Endothelial cell of umbilical vein (primary cell): ENCODE measurements at regions not wholly inside any gene's neighbourhood (a gene's known extent, or its start where the extent isn't known, plus 50 kb on each side); places are given as distances from the start of the nearest gene placed in this dataset.
"Not testable (repeated sequence)": the region's sequence is repeated elsewhere in the genome, so short reads cannot be mapped to it uniquely, and the experiment has no call there.

Source experiments
- BruUV-seq: library from RNA; stranded (reverse); fragments of 400-500 nt; replicated peaks from 2 replicates; lab custom pipeline; 2021; lab: Mats Ljungman, UMichigan
- CTCF ChIA-PET: fragments of 300-600, 350-600 bp; sonication (Branson Sonifier 250); formaldehyde crosslinking; loops from one replicate; lab custom pipeline; 2021; ENCODE audit warnings: antibody characterized with exemption, inconsistent platforms; lab: Charles Lee
- POLR2A ChIA-PET: fragments of 300-600, 350-600 bp; sonication (Branson Sonifier 250); formaldehyde crosslinking; loops from one replicate; lab custom pipeline; 2021; ENCODE audit warnings: antibody characterized with exemption, inconsistent platforms; lab: Charles Lee
- DNase-seq: peaks from one replicate; pipeline ENCODE4 v3.0.0-alpha.2; 2011; ENCODE audit warnings: low read depth, low spot score
- FAIRE-seq: peaks from 2 replicates; lab custom pipeline; 2011; peaks lifted over from hg19 to GRCh38; lab: Jason Lieb, UNC
- H2AFZ ChIP-seq: 2 replicates; pipeline ENCODE4 v1.6.0; 2012; ENCODE audit warnings: low read depth, low read length, control low read depth, inconsistent platforms
- H3K27ac ChIP-seq: 2 replicates; pipeline ENCODE4 v1.5.1; 2011; ENCODE audit warnings: low read depth, mild to moderate bottlenecking, control low read depth, low read length, moderate library complexity; ENCODE audit not compliant: insufficient read depth
- H3K27me3 ChIP-seq, 2 experiments: 2 replicates each; pipeline versions ENCODE4 v1.6.0 to v1.6.1; 2011; ENCODE audit warnings: low read length in 2 of 2, mixed read lengths in 1 of 2; ENCODE audit not compliant: control insufficient read depth in 2 of 2, insufficient read depth in 2 of 2
- H3K36me3 ChIP-seq, 2 experiments: 2 replicates in 1 of 2; 3 replicates in 1 of 2; pipeline ENCODE4 v1.5.1; 2011; ENCODE audit warnings: low read length in 2 of 2, mild to moderate bottlenecking in 1 of 2, moderate library complexity in 1 of 2; ENCODE audit not compliant: control insufficient read depth in 2 of 2, insufficient read depth in 2 of 2; ENCODE audit errors: extremely low read depth in 1 of 2
- H3K4me1 ChIP-seq: 3 replicates; pipeline ENCODE4 v1.5.1; 2011; ENCODE audit warnings: mild to moderate bottlenecking, low read length; ENCODE audit not compliant: control insufficient read depth, insufficient read depth; ENCODE audit errors: extremely low read depth
- H3K4me2 ChIP-seq: 2 replicates; pipeline ENCODE4 v1.6.1; 2011; ENCODE audit warnings: low read length, control low read depth, mixed read lengths; ENCODE audit not compliant: insufficient read depth
- H3K4me3 ChIP-seq, 3 experiments: fragments of 200-600 bp in 1 of 3; sonication (generic), shearing (Covaris generic) in 1 of 3; replicated peaks in 1 of 3; 2 replicates each; pipeline ENCODE4 v1.5.1; 2011 to 2016; ENCODE audit warnings: control low read depth in 3 of 3, low read length in 3 of 3, mild to moderate bottlenecking in 2 of 3, inconsistent platforms in 1 of 3, low read depth in 1 of 3, moderate library complexity in 1 of 3; ENCODE audit not compliant: insufficient read depth in 1 of 3
- H3K79me2 ChIP-seq: 2 replicates; pipeline ENCODE4 v1.6.0; 2012; ENCODE audit warnings: low read length, inconsistent platforms; ENCODE audit not compliant: control insufficient read depth, insufficient read depth
- H3K9ac ChIP-seq: replicated peaks from 2 replicates; pipeline ENCODE3; 2011; ENCODE audit warnings: low read length, control low read depth; ENCODE audit not compliant: insufficient read depth; ENCODE audit errors: extremely low read depth
- H3K9me1 ChIP-seq: replicated peaks from 3 replicates; pipeline ENCODE4 v1.6.0; 2011; ENCODE audit warnings: mild to moderate bottlenecking, low read length; ENCODE audit not compliant: control insufficient read depth, insufficient read depth; ENCODE audit errors: extremely low read depth
- H3K9me3 ChIP-seq: replicated peaks from 2 replicates; pipeline ENCODE4 v1.5.1; 2012; ENCODE audit warnings: low read length, inconsistent platforms; ENCODE audit not compliant: control insufficient read depth, insufficient read depth
- H4K20me1 ChIP-seq: replicated peaks from 2 replicates; pipeline ENCODE3; 2011; ENCODE audit warnings: mild to moderate bottlenecking, low read length; ENCODE audit not compliant: control insufficient read depth, insufficient read depth; ENCODE audit errors: extremely low read depth
- CTCF ChIP-seq, 2 donors: IDR thresholded peaks; 1 replicate in 1 of 2; 2 replicates in 1 of 2; pipeline ENCODE4 v1.5.1; 2011; ENCODE audit warnings: low read length in 2 of 2, mild to moderate bottlenecking in 2 of 2, moderate library complexity in 2 of 2, control low read depth in 1 of 2, inconsistent platforms in 1 of 2, low read depth in 1 of 2; ENCODE audit not compliant: insufficient read depth in 1 of 2; ENCODE audit errors: extremely low read depth in 1 of 2
- EZH2 ChIP-seq: IDR thresholded peaks from 2 replicates; pipeline ENCODE4 v1.6.1; 2012; ENCODE audit warnings: borderline replicate concordance, low read depth, mild to moderate bottlenecking, moderate library complexity, low read length, inconsistent platforms; ENCODE audit not compliant: severe bottlenecking
- FOS ChIP-seq: IDR thresholded peaks from 2 replicates; pipeline ENCODE4 v1.6.1; 2011; ENCODE audit warnings: mild to moderate bottlenecking, low read length, moderate library complexity, borderline replicate concordance; ENCODE audit not compliant: insufficient read depth
- GATA2 ChIP-seq: IDR thresholded peaks from 2 replicates; pipeline ENCODE4 v1.7.0; 2011; ENCODE audit warnings: low read depth, mild to moderate bottlenecking, moderate library complexity, mixed read lengths, low read length; ENCODE audit not compliant: insufficient read length, insufficient read depth
- MYC ChIP-seq: IDR thresholded peaks from one replicate; pipeline ENCODE4 v1.6.1; 2011; ENCODE audit warnings: mild to moderate bottlenecking, low read depth, low read length
- POLR2A ChIP-seq: IDR thresholded peaks from 2 replicates; pipeline ENCODE4 v1.6.1; 2012; ENCODE audit warnings: low read depth, mild to moderate bottlenecking, control low read depth, low read length
- POLR2AphosphoS5 ChIP-seq: IDR thresholded peaks from 2 replicates; pipeline ENCODE4 v1.6.1; 2012; ENCODE audit warnings: low read depth, mild to moderate bottlenecking, control low read depth, low read length, moderate library complexity; ENCODE audit not compliant: insufficient read depth
- dilution Hi-C: fragments of 300-500 bp; cut with MboI; formaldehyde crosslinking; loops from one replicate; pipeline ENCODE4 v1.15.0; 2019; ENCODE audit warnings: low sequenced_read_pairs; ENCODE audit not compliant: extremely low pct_ligation_motif_present
- intact Hi-C: fragments of 100-400 bp; cut with micrococcal nuclease; formaldehyde crosslinking; loops from one replicate; pipeline ENCODE4 v1.10.0; 2022

- Histone ChIP-seq H3K9ac (no peak overlapping the region), H3K4me3 (no peak overlapping the region), H4K20me1 (no peaks in the 10 kb centered on the region), H3K27me3 (no peaks in the 10 kb centered on the region), H2AFZ (no peak overlapping the region), H3K27ac (no peak overlapping the region), H3K79me2 (no peaks in the 10 kb centered on the region), H3K4me1 (no peaks in the 10 kb centered on the region), H3K4me2 (no peak overlapping the region), H3K36me3 (no peaks in the 10 kb centered on the region), H3K9me3 (no peaks in the 10 kb centered on the region), H3K9me1 (no peaks in the 10 kb centered on the region)
- TF ChIP-seq GATA2 (no peak), MYC (no peak), EZH2 (no peak), CTCF (IDR thresholded peaks at IDR 0.05; ENCODE audit: extremely low read depth in 1 of 2, insufficient read depth in 1 of 2, low read depth in 1 of 2, low read length in 2 of 2) (no peak), POLR2A (no peak), POLR2AphosphoS5 (no peak), FOS (no peak)
- dilution Hi-C loops (no loop called here), intact Hi-C loops (no loop called here)
- POLR2A ChIA-PET, result no interaction called here
- DNase-seq (no peak), FAIRE-seq (no peak)
- CTCF ChIA-PET, result no interaction called here
- no TSS peak for BruUV-seq
These were observed 70.0 kb upstream of the FAM13C start for GRCh38 chr10:59432207-59432900.

- H3K36me3 ChIP-seq, H3K27me3 ChIP-seq, H3K79me2 ChIP-seq, H3K4me2 ChIP-seq, H3K9me1 ChIP-seq, BruUV-seq, H3K9me3 ChIP-seq, H3K27ac ChIP-seq, DNase-seq, CTCF ChIA-PET, H4K20me1 ChIP-seq, intact Hi-C loops, FAIRE-seq, dilution Hi-C loops, POLR2A ChIA-PET, H2AFZ ChIP-seq, H3K9ac ChIP-seq, H3K4me1 ChIP-seq, H3K4me3 ChIP-seq: not testable (repeated sequence)
These were observed 51.4 kb upstream of the FAM13C start for GRCh38 chr10:59413795-59414194.
